NOMO-1 treated with dmso at 0.1 percent for 144 hours (cell line): ENCODE measurements at regions not wholly inside any gene's neighbourhood (a gene's known extent, or its start where the extent isn't known, plus 50 kb on each side); places are given as distances from the start of the nearest gene placed in this dataset.
"Not testable (repeated sequence)": the region's sequence is repeated elsewhere in the genome, so short reads cannot be mapped to it uniquely, and the experiment has no call there.

Experiments used
- DNase-seq: peaks from one replicate; lab custom pipeline; 2025; ENCODE audit not compliant: unreplicated experiment; lab: John Stamatoyannopoulos, UW

DNA sequence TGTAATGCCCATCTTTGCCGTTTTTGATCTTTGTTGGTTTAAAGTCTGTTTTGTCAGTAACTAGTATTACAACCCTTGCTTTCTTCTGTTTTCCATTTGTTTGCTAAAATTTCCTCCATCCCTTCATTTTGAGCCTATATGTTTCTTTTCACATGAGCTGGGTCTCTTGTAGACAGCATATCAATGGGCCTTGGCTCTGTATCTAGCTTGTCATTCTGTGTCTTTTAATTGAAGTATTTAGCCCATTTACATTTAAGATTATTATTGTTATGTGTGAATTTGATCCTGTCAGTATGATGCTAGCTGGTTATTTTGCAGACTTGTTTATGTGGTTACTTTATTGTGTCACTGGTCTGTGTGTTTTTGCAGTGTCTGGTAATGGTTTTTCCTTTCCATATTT is 913.2 kb downstream of the TRHDE start:
- DNase-seq = no peak

DNA sequence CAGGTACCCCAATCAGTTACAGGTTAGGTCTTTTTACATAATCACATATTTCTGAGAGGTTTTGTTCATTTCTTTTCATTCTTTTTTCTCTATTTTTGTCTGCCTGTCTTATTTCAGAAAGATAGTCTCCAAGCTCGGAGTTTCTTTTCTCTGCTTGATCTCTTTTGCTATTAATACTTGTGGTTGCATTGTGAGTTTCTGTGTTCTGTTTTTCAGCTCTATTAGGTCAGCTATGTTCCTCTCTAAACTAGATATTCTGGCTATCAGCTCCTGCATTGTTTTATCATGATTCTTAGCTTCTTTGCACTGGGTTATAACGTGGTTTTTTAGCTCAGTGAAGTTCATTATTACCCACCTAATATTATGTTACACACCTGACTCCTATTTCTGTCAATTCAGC is 914.1 kb downstream of the TRHDE start:
- DNase-seq = no peak

DNA sequence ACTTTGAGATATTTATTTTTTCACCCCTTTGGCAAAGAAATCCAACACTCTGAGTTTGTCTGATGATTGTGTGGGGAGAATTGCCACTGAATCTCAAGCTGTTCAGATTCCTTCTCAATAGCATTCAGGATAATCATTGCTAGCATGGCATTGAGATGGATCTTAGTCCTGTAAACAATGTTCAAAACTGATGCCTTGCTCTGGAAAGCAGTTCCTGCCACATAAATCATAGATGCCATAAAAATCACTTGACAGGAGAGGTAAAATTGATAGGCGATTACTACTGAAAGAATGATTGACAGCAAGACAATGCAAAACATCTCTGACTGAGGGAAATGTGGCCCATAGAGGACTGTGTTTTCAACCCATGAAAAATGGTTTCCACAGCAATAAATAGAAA is 915.6 kb downstream of the TRHDE start:
- DNase-seq = no peak

DNA sequence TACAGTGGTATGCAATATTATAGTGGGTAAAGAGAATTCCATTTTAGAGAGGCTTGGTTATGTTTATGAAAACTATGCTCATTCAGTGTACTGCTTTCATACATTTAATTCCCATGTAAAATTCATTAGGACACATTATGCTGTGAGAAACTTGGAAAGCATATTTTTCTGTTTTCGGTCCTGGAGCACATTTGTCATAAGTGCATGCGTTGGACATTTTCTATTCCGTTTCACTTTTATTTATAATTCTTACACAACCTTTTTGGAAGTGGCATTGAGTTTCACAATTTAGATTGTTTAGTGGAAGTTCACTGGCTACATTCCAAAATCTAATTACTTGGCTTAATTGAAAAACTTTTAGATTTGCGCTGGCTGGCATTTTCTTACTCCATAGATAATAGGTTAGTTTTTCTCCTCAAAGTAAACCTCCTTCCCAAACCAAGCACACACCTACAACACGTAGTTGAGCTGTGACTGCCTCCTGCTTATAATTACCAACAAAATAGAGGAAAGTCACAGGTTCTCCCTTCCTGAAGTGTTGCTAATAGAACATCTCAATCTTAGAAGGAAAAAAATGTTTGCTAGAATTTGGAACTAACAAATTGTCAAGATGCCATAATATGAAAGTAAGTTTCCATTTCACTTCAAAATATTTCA is 938.5 kb downstream of the TRHDE start:
- no peak for DNase-seq

DNA sequence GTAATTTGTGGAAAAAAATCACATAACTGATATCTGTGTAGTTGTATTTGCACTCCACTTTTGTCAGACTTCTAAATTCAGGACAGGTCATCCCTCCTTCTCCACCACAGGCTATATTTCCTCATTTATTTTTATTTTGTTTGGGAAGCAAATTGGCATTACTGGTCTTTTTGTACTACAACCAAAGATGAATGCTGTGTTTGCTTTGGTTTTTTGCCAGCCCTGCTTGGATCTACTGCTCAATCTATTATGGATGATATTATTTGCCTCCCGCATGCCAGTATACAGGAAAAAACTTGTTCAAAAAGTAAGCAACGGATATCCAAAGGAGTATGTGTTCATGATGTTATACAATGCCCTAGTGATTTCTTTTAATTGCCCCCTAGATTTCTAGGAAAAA is 948.8 kb downstream of the TRHDE start:
- no peak for DNase-seq

DNA sequence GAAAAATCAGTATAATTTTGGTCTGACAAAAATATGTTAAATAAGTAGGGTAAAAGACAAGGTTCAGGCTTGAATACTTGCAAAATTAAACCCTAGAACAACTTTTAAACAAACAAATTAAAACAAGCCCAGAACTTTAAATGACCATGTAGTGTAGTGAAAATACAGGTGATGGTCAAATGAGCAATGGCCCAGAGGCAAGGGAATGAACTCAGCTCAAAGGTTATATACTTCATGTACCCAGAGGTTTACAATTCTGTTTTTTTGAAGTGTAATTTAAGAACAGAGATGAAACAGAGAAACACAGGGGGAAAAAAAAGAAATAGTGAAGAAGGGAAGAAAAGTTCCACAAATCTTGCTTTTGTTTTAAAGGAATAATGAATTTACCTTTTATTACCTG is 949.2 kb downstream of the TRHDE start:
- no peak for DNase-seq

DNA sequence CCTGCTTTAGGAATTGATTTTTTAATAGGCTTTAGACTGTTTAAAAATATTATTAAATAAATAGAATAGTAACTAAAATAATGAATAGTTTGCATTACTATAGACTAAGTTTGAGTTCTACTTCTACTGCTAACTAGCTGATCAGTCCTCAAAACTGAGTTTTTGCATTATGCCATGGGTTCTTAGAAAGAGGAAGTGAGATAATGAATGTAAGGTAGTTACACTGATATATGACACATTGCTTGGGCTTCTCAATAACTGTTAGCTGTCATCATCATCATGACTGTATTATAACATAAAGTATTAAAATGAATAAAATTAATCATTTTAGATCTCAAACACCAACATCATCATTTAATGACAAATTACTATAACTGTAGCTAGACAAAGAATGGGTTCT is 949.7 kb downstream of the TRHDE start:
- DNase-seq = no peak

DNA sequence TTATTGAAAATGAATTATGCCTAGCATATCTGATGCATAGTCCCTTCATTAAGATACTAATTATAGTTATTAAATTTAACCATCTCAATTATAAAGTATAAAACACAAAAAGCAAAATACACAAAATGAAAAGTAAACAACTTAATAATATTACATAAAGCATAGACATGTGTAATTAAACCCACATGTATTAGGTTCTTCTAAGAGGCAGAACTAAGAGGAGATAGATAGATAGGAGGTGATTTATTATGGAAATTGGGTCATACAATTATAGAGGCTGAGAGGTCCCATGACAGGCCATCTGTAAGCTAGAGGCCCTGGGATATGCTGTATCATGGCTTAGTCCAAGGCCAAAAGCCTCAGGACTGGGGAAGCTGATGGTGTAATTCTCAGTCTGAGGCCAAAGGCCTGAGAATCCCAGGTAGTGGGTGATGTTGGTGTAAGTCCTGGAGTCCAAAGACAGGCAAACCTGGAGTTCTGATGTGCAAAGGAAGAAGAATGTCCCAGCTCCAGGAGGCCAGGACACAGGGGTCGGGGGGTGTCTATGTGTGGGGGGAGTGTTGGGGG is 953.3 kb downstream of the TRHDE start:
- no peak for DNase-seq

DNA sequence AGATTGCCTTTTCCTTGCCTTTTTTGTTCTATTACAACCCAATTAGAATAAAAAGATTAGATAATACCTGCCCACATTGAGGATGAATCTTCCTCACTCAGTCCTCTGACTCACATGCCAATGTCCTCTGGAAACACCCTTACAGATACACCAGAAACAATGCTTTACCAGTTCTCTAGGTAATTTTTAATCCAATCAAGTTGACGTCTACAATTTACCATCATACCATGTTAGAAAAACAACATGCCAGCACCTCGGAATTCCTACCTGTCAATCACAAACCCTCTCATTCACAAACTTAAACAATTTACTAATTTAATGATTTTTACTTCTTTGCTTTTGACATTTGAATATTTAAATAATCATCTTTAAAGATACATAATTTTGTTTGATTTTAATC is 953.8 kb downstream of the TRHDE start:
- no peak for DNase-seq

DNA sequence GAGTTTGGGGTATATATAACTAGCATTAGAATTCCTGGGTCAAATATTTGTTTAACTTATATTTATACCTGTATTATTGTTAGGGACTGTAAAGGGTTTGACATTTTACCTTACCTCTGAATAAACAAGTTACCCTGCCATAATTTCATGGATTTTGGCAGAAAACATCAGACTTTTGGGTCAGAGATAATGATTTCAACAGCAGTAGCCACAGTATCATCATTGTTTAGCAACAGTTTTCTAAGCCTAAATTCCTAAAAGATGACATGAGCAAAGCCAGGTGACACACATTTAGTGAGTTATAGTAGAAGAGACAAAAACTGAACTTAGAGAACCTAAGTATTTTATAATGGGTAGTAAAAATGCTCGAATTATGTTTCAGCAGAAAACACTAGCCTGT is 954.4 kb downstream of the TRHDE start:
- no peak for DNase-seq

DNA sequence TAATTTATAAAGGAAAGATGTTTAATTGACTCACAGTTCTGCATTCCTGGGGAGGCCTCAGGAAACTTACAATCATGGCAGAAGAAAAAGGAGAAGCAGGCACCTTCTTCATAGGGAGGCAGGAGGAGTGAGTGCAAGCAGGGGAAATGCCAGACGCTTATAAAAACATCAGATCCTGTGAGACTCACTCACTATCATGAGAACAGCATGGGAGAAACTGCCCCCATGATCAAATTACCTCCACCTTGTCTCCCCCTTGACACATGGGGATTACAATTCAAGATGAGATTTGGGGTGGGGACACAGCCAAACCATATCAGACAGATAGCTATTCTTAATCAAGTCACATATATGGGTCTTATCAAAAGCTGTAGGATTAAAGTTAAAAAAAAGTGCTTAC is 956.7 kb downstream of the TRHDE start:
- DNase-seq = not testable (repeated sequence)

DNA sequence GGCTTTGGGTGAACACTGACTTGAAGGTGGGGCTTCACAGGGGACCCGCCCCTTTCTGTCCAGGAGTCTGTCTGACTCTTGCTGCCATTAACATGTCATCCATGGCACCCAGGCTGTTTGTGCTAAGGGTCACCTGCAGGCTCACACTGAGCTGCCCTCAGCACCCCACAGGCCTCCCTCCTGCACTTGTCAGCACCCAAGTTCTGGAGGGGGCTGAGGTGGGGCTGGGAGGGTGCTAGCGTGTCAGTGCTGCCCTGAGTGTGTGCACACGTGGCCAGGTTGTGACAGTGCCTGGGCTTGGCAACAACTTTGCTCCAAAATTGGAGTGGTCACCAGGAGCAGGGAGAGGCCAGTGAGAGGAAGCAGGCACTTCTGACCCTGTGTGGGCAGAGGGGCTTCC is 963.2 kb downstream of the TRHDE start:
- DNase-seq = no peak

DNA sequence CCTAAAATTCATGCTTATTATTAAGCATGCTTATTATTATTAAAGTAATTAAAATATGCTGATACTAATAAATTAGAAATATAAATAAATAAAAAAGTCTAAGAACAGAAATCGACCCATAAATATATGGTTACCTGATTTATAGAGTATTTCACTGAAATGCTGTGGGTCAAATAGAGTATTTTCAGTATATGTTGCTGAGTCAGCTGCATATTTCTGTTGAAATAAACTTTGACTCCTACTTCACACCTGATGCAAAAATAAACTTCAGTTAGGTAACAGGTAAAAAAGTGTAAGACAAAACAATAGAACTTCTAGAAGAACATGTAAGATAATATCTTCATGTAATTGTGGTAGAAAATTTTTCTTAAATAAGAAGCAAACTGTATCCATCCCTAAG is 967.9 kb downstream of the TRHDE start:
- DNase-seq = no peak

DNA sequence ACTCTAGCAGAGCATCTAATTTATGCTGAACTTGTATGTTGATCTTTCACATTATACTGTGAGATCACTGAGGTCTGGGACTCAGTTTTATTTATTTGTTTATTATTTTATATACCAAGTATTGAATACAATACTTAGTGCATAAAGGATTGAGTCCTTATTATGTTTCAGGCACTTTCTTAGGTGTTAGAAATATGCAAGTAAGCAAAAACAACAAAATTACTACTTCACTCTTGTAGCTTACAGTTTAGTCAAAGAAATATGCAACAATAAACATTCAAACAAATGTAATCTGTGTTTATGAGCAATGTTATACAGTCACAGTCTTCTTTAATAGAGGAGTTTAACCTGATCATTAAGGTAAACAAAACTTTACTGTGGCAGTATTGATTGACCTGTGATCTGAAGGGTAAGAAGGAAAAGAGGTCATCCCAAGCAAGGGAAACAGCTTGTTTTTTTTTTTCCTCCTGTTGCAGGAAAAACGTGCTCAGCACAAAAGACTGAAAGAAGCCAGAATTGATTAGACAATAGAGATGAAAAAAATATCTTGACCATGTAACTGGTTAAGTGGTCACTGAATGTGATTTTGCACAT is 990.7 kb downstream of the TRHDE start:
- DNase-seq = no peak

DNA sequence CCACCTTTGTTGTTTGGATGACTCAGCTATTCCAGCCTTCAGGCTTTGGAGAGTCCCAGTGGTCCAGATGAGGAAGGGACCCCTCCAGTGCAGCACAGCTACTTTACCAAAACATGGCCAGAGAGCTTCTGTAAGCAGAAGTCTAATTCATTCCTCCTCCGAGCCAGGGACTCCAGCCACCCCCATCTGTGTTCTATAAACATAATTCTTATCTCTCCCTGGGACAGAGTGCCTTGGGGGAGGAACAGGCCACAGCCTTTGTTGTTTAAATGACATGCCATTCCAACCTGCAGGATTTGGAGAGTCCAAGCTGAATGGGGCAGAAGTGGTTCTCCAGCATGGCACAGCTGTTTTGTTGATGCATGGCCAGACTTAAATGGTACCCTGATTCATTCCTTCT is 994.0 kb downstream of the TRHDE start:
- DNase-seq = no peak

DNA sequence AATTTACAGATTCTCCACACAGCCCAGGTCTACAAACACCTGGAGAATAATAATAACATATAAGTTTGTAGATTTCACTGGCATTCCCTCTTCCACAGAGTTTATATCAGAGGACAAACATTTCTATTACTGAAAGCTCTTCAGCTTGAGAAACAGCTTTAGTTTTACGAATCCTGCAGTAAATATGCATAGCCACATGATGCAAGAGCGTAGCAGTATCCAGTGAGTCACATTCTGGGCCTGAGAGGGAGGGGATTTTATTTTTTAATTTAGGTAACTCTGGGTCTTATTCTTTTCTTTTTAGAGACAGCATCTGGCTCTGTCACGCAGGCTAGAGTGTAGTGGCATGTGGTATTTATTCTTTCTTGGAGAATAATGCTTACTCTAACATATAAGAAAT is 1002.8 kb downstream of the TRHDE start:
- no peak for DNase-seq

DNA sequence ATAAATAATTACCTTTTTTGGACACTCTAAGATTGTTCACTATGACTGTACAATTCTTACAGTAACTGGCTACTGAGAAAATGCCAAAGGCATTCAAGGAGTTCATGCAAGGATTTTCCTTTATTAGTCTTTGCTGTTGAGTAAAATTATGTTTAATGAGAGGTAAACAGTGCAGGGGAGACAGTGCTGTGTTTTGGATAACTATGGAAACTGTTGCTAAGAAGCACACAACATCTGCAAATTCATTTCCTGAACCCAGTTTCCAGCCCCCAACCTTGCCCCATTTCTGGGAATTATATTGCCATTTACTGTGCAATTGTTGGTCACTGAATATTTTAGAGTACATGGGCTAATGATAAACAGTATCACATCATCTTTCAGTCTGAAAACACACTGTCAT is 1005.8 kb downstream of the TRHDE start:
- no peak for DNase-seq

DNA sequence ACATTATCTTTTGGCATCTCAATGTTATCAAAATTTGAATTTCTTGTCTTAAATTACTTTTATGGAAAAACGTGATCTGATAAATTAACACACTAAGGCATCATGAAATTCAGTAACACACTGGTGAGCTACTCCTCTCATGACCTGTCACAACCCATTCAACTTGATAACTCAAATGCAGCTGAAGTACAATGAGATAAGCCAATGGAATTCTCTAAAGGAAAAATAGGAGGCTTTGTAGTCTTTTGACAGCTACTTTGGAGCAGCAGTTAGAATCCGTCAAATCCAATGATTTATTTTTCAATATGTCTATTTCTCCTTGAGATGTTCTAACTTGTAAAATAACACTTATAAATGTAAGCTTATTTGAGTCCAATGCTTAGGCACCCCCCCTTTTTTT is 1029.4 kb downstream of the TRHDE start:
- no peak for DNase-seq

DNA sequence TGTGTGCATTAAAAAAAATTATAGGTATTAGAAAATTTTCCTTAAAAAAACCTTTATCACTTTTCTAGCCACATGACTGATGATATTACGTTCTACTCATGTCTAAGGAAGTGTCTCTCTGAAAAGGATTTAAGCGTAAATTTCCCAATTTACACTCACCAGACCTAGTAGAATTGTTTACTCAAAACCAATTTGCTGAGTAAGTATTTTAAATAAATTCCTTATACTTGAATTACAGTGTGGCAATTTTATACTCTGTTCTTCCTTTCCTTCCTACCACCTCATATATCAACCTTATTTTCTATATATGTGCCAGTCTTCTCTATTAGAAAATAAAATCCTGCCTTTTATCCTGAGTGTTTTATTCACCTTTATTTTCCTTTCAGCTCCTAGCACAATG is 1035.1 kb downstream of the TRHDE start:
- no peak for DNase-seq

DNA sequence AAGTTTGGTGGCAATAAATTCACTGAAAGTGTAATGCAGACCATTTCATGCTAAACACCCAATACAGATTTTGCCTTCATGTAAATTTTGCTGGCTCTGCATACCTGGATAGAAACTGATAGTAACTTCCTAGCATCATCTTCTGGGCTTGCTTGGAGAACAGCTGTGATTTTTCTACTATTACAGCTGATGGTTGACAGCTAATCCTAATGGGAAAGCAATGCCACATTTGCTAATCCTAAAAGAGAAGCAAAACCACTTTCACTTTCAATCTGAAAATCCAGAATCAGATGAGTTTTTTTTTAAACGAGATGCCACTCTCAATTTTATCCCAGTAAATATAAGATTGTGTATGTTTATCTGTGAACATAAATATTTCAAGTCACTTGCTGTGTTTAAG is 1035.9 kb downstream of the TRHDE start:
- DNase-seq = no peak

DNA sequence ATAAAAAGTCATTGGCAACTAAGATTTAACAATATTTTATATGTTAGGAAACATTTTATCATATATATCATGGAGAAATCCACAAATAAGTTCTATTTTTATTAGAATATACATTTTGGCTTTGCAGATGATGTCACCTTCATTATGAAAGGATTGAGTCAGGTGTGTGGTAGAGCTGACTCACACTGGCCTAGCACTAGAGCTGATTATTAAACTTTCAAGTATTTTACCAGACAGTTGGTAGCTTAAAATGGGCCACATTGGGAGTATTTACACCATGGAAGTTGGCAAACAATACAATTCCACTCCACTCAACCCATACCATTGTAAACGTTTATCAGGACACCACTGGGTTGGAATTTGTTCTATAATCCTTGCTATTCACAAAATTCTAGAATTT is 1036.6 kb downstream of the TRHDE start:
- DNase-seq = no peak

DNA sequence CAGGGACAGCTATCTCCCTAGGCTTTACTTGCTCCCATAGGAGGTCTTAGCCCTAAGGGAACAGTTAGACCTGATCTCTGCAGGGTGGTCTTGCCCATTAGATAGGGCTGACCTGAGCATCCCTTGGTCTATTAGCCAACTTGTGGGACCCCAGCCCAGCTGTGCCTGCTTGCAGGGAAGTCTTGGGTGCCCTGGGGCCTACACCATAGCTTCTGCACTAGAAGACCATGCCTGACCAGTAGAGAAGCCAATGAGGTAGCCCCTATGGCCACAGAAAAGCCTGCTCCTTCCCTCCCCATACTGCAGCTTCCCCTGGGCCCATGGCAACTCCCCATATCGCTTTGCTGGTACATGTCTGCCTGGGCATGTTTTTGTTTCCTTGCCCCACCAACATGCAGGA is 1049.1 kb downstream of the TRHDE start:
- DNase-seq = no peak

DNA sequence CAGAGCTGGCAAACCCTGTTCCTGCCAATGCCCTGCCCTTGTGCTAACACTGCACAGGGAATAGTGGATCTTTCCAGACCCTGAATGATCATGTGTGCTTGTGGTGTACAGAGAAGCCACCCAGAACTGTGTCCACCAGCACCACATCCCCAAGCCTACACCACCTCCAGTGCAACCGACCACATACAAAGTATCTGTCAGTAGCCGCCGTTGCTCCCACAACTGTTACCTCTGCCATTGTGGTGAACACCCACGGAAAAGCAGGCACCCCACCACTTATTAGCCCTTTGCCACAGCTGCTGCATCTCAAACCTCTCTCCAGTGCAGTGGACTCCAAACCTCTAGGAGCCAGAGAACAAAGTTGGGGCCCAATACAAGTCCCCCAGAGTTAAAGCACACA is 1049.6 kb downstream of the TRHDE start:
- DNase-seq = no peak
